GM18909 (cell line): ENCODE measurements at regions not wholly inside any gene's neighbourhood (a gene's known extent, or its start where the extent isn't known, plus 50 kb on each side); places are given as distances from the start of the nearest gene placed in this dataset.
"Not testable (repeated sequence)": the region's sequence is repeated elsewhere in the genome, so short reads cannot be mapped to it uniquely, and the experiment has no call there.

ENCODE experiments used
- ATAC-seq: cut with Tn5 transposase; IDR thresholded peaks from one replicate; pipeline ENCODE4 v1.9.1; 2021; ENCODE audit warnings: mild to moderate bottlenecking; ENCODE audit not compliant: unreplicated experiment, poor library complexity

GRCh38 chr10:121392657-121393056 is 205.6 kb downstream of the FGFR2 start:
- ATAC-seq, result no peak

- ATAC-seq, result no peak
These were observed 204.7 kb downstream of the FGFR2 start for GRCh38 chr10:121393522-121393921.

- ATAC-seq, result not testable (repeated sequence)
These were observed 197.7 kb downstream of the FGFR2 start for GRCh38 chr10:121400507-121400906.

- ATAC-seq, result no peak
These were observed 194.7 kb downstream of the FGFR2 start for GRCh38 chr10:121403527-121403926.

DNA sequence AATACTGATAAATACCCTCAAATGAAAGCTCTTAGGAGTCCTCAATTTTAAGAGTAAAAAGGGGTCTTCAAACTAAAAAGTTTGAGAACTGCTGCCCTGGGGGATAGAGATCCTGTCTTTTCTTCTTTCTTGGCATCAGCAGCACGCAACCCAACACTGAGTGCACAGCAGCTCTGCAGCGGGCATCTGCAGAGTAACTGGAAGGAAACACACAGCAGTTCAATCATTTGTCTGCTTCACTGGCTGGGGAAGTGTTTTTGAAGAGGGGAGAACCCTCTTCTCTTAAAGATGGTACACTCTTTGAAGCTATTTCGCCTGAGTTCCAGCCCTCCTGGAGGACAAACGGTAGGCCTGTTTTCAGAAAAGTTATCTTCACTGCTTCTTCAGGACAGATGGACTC is 193.6 kb downstream of the FGFR2 start:
- no peak for ATAC-seq

- ATAC-seq, result no peak
These were observed 193.1 kb downstream of the FGFR2 start for GRCh38 chr10:121405096-121405495.

GRCh38 chr10:121405549-121405948 is 192.7 kb downstream of the FGFR2 start:
- no peak for ATAC-seq

GRCh38 chr10:121405953-121406352 is 192.3 kb downstream of the FGFR2 start:
- no peak for ATAC-seq

DNA sequence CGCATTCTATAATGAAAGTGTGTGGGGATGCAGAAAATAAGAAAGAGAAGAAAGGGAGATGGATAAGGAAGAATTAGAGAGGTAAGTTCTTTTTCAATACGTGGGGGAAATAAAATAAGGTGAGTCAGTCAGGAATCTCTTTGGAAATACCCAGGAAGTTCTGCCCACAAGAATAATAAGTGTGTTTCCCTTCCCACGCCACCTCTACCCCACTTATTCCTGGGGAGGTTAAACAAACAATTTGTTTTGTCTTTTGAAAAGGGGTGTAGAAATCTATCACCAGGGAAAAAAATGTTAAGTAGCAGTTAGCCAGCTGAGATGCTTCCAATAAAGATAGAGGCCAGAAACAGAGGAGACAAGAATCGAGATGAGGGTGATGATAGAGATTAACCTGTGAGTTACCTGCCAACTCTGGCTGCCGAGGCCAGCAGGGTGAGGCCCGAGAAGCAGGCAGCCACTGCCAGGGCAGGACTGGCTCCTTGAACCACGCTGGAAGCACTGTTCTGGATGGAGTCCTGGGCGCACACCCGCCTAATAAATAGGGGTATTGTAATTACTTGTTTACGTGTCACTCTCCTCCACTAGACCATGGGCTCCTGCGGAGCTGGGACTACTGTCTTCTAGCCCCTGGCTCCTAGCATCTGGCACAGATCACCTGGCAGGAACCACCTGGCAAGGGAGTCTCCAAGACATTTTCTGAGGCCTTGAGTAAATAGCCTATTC is 191.3 kb downstream of the FGFR2 start:
- no peak for ATAC-seq

- no peak for ATAC-seq
These were observed 188.7 kb downstream of the FGFR2 start for GRCh38 chr10:121409466-121410104.

- no peak for ATAC-seq
These were observed 187.2 kb downstream of the FGFR2 start for GRCh38 chr10:121411004-121411403.

DNA sequence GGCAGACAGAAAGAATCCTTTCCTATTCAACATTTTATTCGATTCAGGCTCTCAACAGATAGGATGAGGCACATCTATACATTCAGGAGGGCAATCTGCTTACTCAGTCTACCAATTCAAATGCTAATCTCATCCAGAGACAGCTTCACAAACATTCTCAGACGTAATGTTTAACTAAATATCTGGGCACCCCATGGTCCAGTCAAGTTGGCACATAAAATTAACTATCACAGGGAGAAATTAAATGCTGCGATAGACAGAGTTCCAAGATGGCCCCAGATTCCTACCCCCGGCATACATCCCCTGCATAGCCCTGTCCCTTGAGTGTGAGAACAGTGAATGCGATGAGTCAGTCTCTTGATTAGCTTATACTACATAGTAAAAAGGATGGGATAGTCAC is 184.3 kb downstream of the FGFR2 start:
- ATAC-seq, result no peak

DNA sequence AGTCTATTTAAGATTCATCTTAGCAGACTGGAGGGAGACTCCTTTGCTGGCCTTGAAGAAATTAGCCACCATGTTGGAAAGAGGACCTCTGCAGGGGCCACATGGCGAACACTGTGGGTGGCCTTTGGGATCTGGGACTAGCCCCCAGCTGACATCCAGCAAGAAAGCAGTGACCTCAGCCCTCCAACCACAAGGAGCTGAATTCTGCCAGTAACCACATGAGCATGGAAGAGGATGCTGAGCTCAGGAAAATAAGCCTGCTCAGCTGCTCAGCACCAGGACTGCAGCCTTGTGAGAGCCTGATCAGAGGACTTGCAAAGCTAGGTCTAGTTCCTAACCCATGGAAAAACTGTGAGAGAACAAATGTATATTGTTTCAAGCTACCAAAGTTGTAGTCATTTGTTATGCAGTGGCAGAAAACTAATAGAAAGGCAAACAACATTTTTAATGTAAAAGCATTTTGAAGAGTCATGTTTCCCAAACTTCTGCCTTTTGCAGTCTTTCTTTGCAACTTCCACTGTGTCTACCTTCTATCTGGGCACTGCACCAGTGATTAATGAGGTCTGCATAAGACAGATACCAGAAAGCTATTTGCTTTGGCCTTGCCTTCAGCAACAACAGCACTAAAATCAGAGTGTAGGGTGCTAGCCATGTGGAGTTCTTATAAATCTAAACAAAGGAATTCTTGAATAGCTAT is 183.7 kb downstream of the FGFR2 start:
- no peak for ATAC-seq

GRCh38 chr10:121415063-121415399 is 183.2 kb downstream of the FGFR2 start:
- no peak for ATAC-seq

GRCh38 chr10:121416071-121416470 is 182.2 kb downstream of the FGFR2 start:
- ATAC-seq, result no peak

DNA sequence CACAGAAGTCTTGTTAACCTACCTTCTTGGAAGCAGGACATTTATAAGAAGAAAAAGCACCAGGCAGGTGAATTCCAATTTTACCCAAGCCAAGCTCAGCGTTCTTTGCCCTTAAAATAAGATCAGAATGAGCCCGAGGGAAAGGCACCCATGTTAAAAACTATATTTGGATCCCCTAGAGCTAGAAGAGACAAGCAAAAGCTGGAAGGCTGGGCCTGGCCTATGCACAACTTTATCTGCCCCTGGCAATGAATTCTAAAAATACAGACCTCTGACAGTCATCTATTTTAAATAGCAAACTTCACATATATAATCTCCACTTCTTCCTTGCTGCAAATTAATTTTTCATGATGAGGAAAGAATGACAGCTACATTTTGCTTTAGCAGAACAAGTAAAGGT is 180.9 kb downstream of the FGFR2 start:
- ATAC-seq, result no peak

DNA sequence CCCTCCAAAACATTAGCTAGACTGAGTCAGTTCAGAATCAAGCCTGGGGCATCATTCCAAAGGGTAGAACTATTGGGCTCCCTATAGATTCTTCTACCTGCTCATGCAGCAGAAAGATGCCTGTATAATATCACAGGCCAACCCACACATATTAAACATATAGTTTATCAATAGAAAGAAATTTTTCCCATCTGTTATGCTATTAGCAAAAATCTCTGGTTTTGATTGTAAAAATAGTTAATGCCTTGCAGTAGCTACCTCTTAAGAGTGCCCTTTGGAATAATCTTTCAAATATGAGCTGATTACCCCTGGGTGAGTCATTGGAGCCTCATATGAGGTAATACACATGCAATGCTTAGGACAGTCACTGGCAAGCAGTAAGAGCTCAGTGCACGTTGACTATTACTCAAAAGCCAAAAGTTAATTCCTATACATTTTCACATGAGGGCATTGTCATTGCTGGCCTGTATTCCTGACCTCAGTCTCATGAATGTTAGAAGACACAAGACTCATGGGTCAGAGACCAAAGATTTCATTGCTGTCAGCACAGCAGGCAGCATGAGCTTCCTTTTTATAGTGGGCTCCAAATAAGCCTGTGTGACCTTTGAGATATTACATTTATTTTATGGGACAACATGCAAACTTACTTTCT is 180.0 kb downstream of the FGFR2 start:
- ATAC-seq, result no peak

DNA sequence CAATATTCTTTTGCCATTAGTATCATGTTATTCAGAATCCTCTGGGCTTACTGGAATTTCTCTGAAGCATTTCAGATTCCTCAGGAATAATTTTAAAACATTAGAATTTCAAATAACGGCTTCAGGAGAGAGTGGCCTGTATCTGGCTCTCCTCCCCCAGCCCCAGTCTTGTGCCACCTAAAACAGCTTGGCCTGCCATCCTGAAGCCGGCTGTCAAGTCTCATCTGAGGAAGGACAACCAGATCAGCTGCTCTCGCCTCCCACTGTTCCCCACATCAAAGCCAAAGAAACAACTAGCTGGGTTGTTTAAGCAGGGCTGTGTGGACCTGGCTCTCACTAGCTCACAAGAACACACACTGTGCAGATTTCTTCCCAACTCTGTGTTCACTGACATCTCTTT is 178.2 kb downstream of the FGFR2 start:
- ATAC-seq, result no peak

GRCh38 chr10:121422096-121422495 is 176.1 kb downstream of the FGFR2 start:
- ATAC-seq, result no peak

GRCh38 chr10:121425623-121426022 is 172.6 kb downstream of the FGFR2 start:
- no peak for ATAC-seq

DNA sequence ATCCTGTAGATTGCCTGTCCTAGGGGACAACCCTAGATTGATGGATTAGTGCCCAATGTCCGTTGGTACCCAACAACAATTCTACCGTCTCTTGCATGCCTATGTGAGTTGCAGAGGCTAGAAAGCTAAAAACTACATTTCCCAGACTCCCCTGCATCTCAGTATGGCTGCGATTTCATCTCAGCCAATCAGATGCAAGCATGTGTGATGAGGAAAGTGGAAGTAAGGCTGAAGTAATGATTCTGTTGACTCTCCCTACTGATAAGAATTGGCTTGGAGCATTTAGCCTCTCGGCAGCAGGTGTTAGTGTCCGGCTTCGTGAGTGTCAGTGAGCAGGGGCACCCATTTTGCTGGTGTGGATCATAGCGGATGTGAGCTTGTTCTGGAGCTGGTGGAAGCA is 171.9 kb downstream of the FGFR2 start:
- no peak for ATAC-seq
